K562 (cell line): ENCODE measurements at regions not wholly inside any gene's neighbourhood (a gene's known extent, or its start where the extent isn't known, plus 50 kb on each side); places are given as distances from the start of the nearest gene placed in this dataset.

Source experiments
- ATAC-seq: fragments of 200-7000 bp; cut with Tn5 transposase; 3 replicates; pipeline ENCODE4 v1.9.1; 2020; ENCODE audit warnings: moderate library complexity
- BruUV-seq: library from RNA; stranded (reverse); fragments of 400-500 nt; replicated peaks from 2 replicates; lab custom pipeline; 2021; lab: Mats Ljungman, UMichigan
- CTCF ChIA-PET: fragments of 300-600 bp; formaldehyde crosslinking; extraction: SDS; loops from one replicate; lab custom pipeline; 2021; ENCODE audit warnings: low intra/inter-chr PET ratio; lab: Yijun Ruan, JAX
- POLR2A ChIA-PET: fragments of 300-600, 350-650 bp; sonication (Branson Sonifier 250); formaldehyde crosslinking; extraction: SDS; loops from one replicate; lab custom pipeline; 2021; ENCODE audit warnings: antibody characterized with exemption, inconsistent platforms; lab: Yijun Ruan, JAX
- DNase-seq, 4 experiments: peaks; one replicate each; pipeline versions ENCODE4 v3.0.0 to v3.0.0-alpha.2; 2011 to 2018; ENCODE audit warnings: low spot score in 3 of 4, mixed read lengths in 3 of 4; ENCODE audit errors: extremely low read depth in 1 of 4
- FAIRE-seq: peaks from 2 replicates; lab custom pipeline; 2011; peaks lifted over from hg19 to GRCh38; lab: Jason Lieb, UNC
- H2AFZ ChIP-seq: 2 replicates; pipeline ENCODE4 v1.6.0; 2011; ENCODE audit warnings: low read depth, low read length, control low read depth, inconsistent platforms
- H3K27ac ChIP-seq: fragments of 200-600 bp; 3 replicates; pipeline ENCODE4 v1.8.0; 2011; ENCODE audit warnings: low read depth, mild to moderate bottlenecking, control low read depth, inconsistent platforms, low read length, moderate library complexity, mixed read lengths; ENCODE audit errors: extremely low read depth
- H3K27me3 ChIP-seq, 2 experiments: fragments of 300-600 bp in 1 of 2; 2 replicates in 1 of 2; 3 replicates in 1 of 2; pipeline versions ENCODE4 v1.6.0 to v1.8.0; 2011; ENCODE audit warnings: inconsistent platforms in 2 of 2, low read length in 2 of 2, mild to moderate bottlenecking in 1 of 2, mixed read lengths in 1 of 2, moderate library complexity in 1 of 2; ENCODE audit not compliant: control insufficient read depth in 2 of 2, insufficient read depth in 2 of 2
- H3K36me3 ChIP-seq: fragments of 300-600 bp; 3 replicates; pipeline ENCODE4 v1.8.0; 2011; ENCODE audit warnings: mild to moderate bottlenecking, low read length, inconsistent platforms; ENCODE audit not compliant: control insufficient read depth, insufficient read depth
- H3K4me1 ChIP-seq, 2 experiments: fragments of 200-600 bp in 1 of 2; replicated peaks in 1 of 2; 2 replicates in 1 of 2; 3 replicates in 1 of 2; pipeline versions ENCODE4 v1.5.1 to v1.8.0; 2011; ENCODE audit warnings: inconsistent platforms in 2 of 2, low read length in 2 of 2, mild to moderate bottlenecking in 1 of 2, mixed read lengths in 1 of 2, moderate library complexity in 1 of 2; ENCODE audit not compliant: control insufficient read depth in 2 of 2, insufficient read depth in 2 of 2
- H3K4me2 ChIP-seq: 2 replicates; pipeline ENCODE4 v1.6.1; 2011; ENCODE audit warnings: low read length, control low read depth, inconsistent platforms, mixed read lengths; ENCODE audit not compliant: insufficient read depth
- H3K4me3 ChIP-seq: fragments of 200-600 bp; sonication (generic), shearing (Covaris generic); 2 replicates; pipeline ENCODE4 v1.5.1; 2016; ENCODE audit warnings: control low read depth, inconsistent platforms
- H3K79me2 ChIP-seq: fragments of 200-600 bp; 3 replicates; pipeline ENCODE4 v1.8.0; 2011; ENCODE audit warnings: low read length, inconsistent platforms; ENCODE audit not compliant: control insufficient read depth, insufficient read depth
- H3K9ac ChIP-seq, 2 experiments: 2 replicates each; pipeline versions ENCODE4 v1.6.0 to v1.6.1; 2011; ENCODE audit warnings: low read depth in 2 of 2, low read length in 2 of 2, control low read depth in 1 of 2, inconsistent platforms in 1 of 2, mild to moderate bottlenecking in 1 of 2, mixed read lengths in 1 of 2; ENCODE audit not compliant: insufficient read depth in 1 of 2
- H3K9me1 ChIP-seq: one replicate; pipeline ENCODE4 v1.6.0; 2011; ENCODE audit warnings: inconsistent platforms, mild to moderate bottlenecking, low read length, moderate library complexity; ENCODE audit not compliant: control insufficient read depth, insufficient read depth
- H3K9me3 ChIP-seq: replicated peaks from 2 replicates; pipeline ENCODE4 v1.5.1; 2011; ENCODE audit warnings: low read depth, low read length, inconsistent platforms; ENCODE audit not compliant: control insufficient read depth, insufficient read depth
- H4K20me1 ChIP-seq: replicated peaks from 2 replicates; pipeline ENCODE4 v1.6.1; 2011; ENCODE audit warnings: low read length, inconsistent platforms, mixed read lengths; ENCODE audit not compliant: control insufficient read depth, insufficient read depth
- CC2D1A ChIP-seq: fragments of 450-650 bp; IDR thresholded peaks from 2 replicates; pipeline ENCODE4 v1.6.1; 2017; ENCODE audit warnings: mild to moderate bottlenecking
- E2F3 ChIP-seq: fragments of 250-450 bp; sonication (Bioruptor Pico); IDR thresholded peaks from 2 replicates; pipeline ENCODE4 v1.4.0; 2020; ENCODE audit warnings: mild to moderate bottlenecking
- HCFC1 ChIP-seq: IDR thresholded peaks from 2 replicates; pipeline ENCODE4 v1.6.1; 2012; ENCODE audit warnings: low read depth, low read length, improper control_type of control experiment
- SMARCC2 ChIP-seq: fragments of 450-650 bp; IDR thresholded peaks from 2 replicates; pipeline ENCODE4 v1.6.1; 2017; ENCODE audit warnings: antibody characterized with exemption, moderate library complexity, mild to moderate bottlenecking, low read depth
- TBP ChIP-seq: optimal IDR thresholded peaks from 2 replicates; pipeline ENCODE3; 2011; ENCODE audit warnings: low read depth, low read length, improper control_type of control experiment
- ZFP1 ChIP-seq: fragments of 450-650 bp; formaldehyde crosslinking; IDR thresholded peaks from 2 replicates; pipeline ENCODE4 v1.4.0; 2020; ENCODE audit warnings: mild to moderate bottlenecking, mixed read lengths
- ZNF354B ChIP-seq: fragments of 250-450 bp; sonication (Bioruptor Pico); IDR thresholded peaks from 2 replicates; pipeline ENCODE4 v1.4.0; 2020
- ZNF785 ChIP-seq: fragments of 250-450 bp; sonication (Bioruptor Pico); IDR thresholded peaks from 2 replicates; pipeline ENCODE4 v1.4.0; 2020; ENCODE audit warnings: mild to moderate bottlenecking
- ZSCAN29 ChIP-seq: fragments of 450-650 bp; IDR thresholded peaks from 2 replicates; pipeline ENCODE4 v1.6.1; 2017
- WGBS: fragments of 100-300 bp; shearing (Covaris generic); methylation state at CpG from one replicate; pipeline ENCODE4 v1.1.6; 2016; ENCODE audit warnings: low coverage, mixed read lengths; ENCODE audit not compliant: insufficient coverage; ENCODE audit errors: missing lambda C conversion rate; 5-methylcytosine and 5-hydroxymethylcytosine counted together
- in situ Hi-C: fragments of 300-500 bp; cut with MboI; formaldehyde crosslinking; loops from 4 replicates; pipeline ENCODE4 v1.15.0; 2018; ENCODE audit warnings: inconsistent platforms, mixed read lengths
- intact Hi-C: fragments of 100-400 bp; cut with micrococcal nuclease; formaldehyde crosslinking; loops from 2 replicates; pipeline ENCODE4 v1.14.2; 2022
- TF ChIP-seq, protein P1 (sequence below), 2 experiments: fragments of 450-650 bp in 1 of 2; sonication (generic) in 1 of 2; formaldehyde crosslinking in 1 of 2; IDR thresholded peaks in 1 of 2; conservative IDR thresholded peaks in 1 of 2; 2 replicates each; pipeline versions ENCODE4 v1.6.1 to v1.8.1; 2016 to 2023; ENCODE audit warnings: mild to moderate bottlenecking in 2 of 2, moderate library complexity in 2 of 2, inconsistent platforms in 1 of 2, missing genetic modification reagents in 1 of 2

DNA sequence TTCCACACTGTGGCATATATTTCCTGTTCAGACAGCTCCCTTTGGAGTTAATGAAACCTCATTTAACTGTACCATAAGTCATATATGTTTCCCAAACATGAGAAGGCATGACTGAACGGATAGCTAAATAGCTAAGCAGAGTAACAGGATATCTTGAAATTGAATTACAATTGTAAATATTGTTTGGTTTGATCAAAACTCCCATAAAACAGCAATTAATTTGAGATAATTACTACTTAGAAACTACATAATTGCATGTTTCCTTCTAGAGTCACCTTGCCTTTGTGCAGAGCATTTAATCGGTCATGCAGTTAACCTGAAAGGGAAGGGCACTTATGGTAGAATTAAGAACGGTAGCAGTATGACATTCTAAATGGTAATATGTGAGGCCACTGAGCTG lies 179.0 kb upstream of the MAP3K7 start:
- ChIA-PET POLR2A (interaction anchor here (0.7 kb wide), 1 partner anchor 14 kb away, joined by 3 read pairs; no protein-coding TSS in a partner anchor), CTCF (no interaction called here)
- H4K20me1 ChIP-seq: no peaks in the 10 kb centered on the region
- no peaks in the 10 kb centered on the region for H3K79me2 ChIP-seq
- H3K4me2 ChIP-seq: no peak overlapping the region
- DNase-seq (no peak), ATAC-seq (no peak), FAIRE-seq (no peak)
- no peak overlapping the region for H3K27ac ChIP-seq
- no peak overlapping the region for H3K9ac ChIP-seq
- no peaks in the 10 kb centered on the region for H3K4me1 ChIP-seq
- H3K4me3 ChIP-seq: no peak overlapping the region
- in situ Hi-C loops (no loop called here), intact Hi-C loops (no loop called here)
- 2% methylated on average over 3 of the region's 3 CpGs for WGBS
- H2AFZ ChIP-seq: no peak overlapping the region
- no peaks in the 10 kb centered on the region for H3K27me3 ChIP-seq
- H3K9me3 ChIP-seq: no peaks in the 10 kb centered on the region
- no peaks in the 10 kb centered on the region for H3K36me3 ChIP-seq
- BruUV-seq: no TSS peak
- TF ChIP-seq E2F3 (no peak), ZSCAN29 (no peak), SMARCC2 (no peak), ZFP1 (CRISPR knock-in tag) (no peak), ZNF785 (CRISPR knock-in tag) (no peak), CC2D1A (no peak), ZNF354B (CRISPR knock-in tag) (no peak), TBP (no peak), HCFC1 (no peak)
- TF ChIP-seq, protein P1, sequence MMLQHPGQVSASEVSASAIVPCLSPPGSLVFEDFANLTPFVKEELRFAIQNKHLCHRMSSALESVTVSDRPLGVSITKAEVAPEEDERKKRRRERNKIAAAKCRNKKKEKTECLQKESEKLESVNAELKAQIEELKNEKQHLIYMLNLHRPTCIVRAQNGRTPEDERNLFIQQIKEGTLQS (IDR thresholded peaks at IDR 0.05): no peak
- TF ChIP-seq, protein P1 (CRISPR knock-in tag; conservative IDR thresholded peaks at IDR 0.05): no peak
- no peaks in the 10 kb centered on the region for H3K9me1 ChIP-seq
